ENCODE measurements at regions not wholly inside any gene's neighbourhood (a gene's known extent, or its start where the extent isn't known, plus 50 kb on each side); places are given as distances from the start of the nearest gene placed in this dataset.

- no peak overlapping the region for H3K4me3 ChIP-seq (replicated peaks; ENCODE audit: low read depth, low read length)
- TF ChIP-seq CTCF (IDR thresholded peaks at IDR 0.05; ENCODE audit: low read depth, low read length, missing control alignments) = peak; percentile 20
- no peak for DNase-seq (ENCODE audit: extremely low read depth, low read depth)
Measured at GRCh38 chr7:46131916-46132795, 211.1 kb upstream of the IGFBP3 start.

GRCh38 chr7:46129831-46130230 lies 208.8 kb upstream of the IGFBP3 start:
- TF ChIP-seq CTCF (IDR thresholded peaks at IDR 0.05; ENCODE audit: low read depth, low read length, missing control alignments) = no peak
- no peak for DNase-seq (ENCODE audit: extremely low read depth, low read depth)
- no peak overlapping the region for H3K4me3 ChIP-seq (replicated peaks; ENCODE audit: low read depth, low read length)

- H3K4me3 ChIP-seq (replicated peaks; ENCODE audit: low read depth, low read length) = no peak overlapping the region
- TF ChIP-seq CTCF (IDR thresholded peaks at IDR 0.05; ENCODE audit: low read depth, low read length, missing control alignments) = no peak
- no peak for DNase-seq (ENCODE audit: extremely low read depth, low read depth)
Measured at GRCh38 chr7:46127814-46128213, 206.7 kb upstream of the IGFBP3 start.

- DNase-seq (ENCODE audit: extremely low read depth, low read depth) = no peak
- no peak for TF ChIP-seq CTCF (IDR thresholded peaks at IDR 0.05; ENCODE audit: low read depth, low read length, missing control alignments)
- no peak overlapping the region for H3K4me3 ChIP-seq (replicated peaks; ENCODE audit: low read depth, low read length)
Measured at GRCh38 chr7:46126675-46127300, 205.7 kb upstream of the IGFBP3 start.

GRCh38 chr7:46123756-46124343 lies 202.8 kb upstream of the IGFBP3 start:
- TF ChIP-seq CTCF (IDR thresholded peaks at IDR 0.05; ENCODE audit: low read depth, low read length, missing control alignments) = no peak
- no peak for DNase-seq (ENCODE audit: extremely low read depth, low read depth)

GRCh38 chr7:46115410-46115809 lies 194.3 kb upstream of the IGFBP3 start:
- no peak for TF ChIP-seq CTCF (IDR thresholded peaks at IDR 0.05; ENCODE audit: low read depth, low read length, missing control alignments)
- no peak for DNase-seq (ENCODE audit: extremely low read depth, low read depth)
- H3K4me3 ChIP-seq (replicated peaks; ENCODE audit: low read depth, low read length) = no peak overlapping the region

More at GRCh38 chr7:46123756-46124343, 202.8 kb upstream of the IGFBP3 start:
- H3K4me3 ChIP-seq (replicated peaks; ENCODE audit: low read depth, low read length) = no peak overlapping the region

Measured in HFF-Myc (cell line).